ENCODE measurements at regions not wholly inside any gene's neighbourhood (a gene's known extent, or its start where the extent isn't known, plus 50 kb on each side); places are given as distances from the start of the nearest gene placed in this dataset.

GRCh38 chr10:3290550-3290949 lies 118.0 kb upstream of the PITRM1 start:
- no peak for DNase-seq

DNA sequence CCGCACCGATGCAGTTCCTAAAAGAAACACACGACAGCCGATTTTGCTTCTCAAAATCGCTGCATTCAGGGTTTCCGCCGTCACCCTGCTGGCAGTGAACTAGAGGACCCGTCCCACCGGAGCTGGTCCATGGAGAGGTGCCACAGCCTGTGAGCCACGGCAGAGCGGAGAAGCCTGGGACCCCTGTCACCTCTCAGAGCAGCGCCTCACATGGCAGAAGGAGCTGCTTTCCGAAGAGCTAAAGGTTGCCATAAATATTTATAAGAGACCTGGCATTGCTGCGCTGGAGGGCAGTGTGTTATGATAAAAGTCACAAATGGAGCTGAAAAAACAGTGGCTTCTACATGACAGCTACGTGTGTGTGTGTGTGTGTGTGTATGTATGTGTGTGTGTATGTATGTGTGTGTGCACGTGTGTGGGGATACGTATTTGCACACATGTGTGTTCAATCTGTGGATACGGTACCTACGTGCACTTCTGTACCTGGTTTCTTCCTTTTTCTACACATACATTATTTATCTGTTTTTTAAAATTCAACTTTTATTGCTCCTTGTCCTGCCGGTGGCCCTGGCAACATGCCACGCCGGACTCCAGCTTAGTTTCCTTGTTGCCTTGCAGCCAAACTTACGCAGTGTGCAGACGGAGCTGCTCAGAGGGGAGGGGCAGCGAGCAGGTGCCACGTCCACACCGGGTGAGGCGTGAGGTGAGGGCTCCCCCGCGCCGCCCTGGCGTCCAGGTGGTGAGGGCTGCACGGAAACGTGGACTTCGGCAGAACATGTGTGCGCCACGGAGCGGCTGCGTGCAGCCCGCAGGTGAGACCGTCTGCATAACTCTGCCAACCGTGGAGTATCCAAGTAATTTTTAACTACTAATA lies 115.2 kb upstream of the PITRM1 start:
- no peak for DNase-seq

DNA sequence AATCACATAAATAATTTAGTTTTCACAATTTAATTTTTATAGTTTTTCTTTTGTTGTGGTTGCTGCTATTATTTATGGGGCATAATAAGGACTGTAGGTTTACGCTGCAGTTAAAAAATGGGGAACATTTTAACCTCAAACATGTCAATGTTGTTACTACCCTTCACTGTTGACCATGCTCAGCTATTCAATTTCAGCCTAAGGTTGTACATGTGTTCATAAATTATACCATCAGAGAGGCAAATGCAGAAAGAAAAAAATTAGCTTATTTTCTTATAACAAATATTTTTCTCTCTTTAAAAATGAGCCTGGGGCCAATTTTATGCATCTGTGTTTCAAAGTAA lies 110.1 kb upstream of the PITRM1 start:
- no peak for DNase-seq

DNA sequence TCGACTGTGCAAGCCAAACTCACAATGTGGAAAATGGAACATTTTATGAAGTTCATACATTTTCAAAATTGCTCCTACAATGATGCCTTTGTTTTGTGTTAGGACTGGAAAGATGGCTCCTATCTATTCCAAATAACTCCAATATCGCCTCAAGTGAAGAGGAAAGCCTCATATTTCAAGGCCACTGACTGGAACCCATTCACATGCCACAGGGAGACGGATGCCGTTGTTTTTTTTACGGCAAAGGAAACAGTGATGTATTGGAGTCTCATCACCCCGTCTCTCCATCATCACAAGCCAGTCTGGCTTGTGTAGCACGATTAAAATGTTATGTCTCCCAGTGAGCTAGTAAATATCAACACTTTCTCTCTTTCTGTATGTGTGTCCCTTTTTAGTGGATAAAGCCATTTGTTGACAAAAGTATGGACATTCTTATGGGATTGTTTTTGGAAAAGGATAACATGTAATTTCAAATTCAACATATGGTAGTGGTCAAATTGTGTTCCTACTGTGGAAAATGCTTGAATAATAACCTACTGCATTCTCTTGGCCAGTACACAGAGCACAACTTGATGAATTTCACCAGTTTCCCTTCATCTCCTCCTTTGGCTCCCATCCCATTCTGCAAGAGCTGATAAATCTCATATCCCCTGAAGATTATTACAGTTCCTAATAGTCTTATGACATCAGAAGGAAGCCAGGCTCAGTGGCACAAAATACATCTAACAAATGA lies 109.5 kb upstream of the PITRM1 start:
- DNase-seq = no peak

GRCh38 chr10:3278771-3279170 lies 106.2 kb upstream of the PITRM1 start:
- DNase-seq = no peak

GRCh38 chr10:3277566-3277965 lies 105.0 kb upstream of the PITRM1 start:
- DNase-seq = no peak

- DNase-seq = no peak
Observed at GRCh38 chr10:3274414-3274813, 101.8 kb upstream of the PITRM1 start.

- DNase-seq = no peak
Observed at GRCh38 chr10:3273966-3274365, 101.4 kb upstream of the PITRM1 start.

DNA sequence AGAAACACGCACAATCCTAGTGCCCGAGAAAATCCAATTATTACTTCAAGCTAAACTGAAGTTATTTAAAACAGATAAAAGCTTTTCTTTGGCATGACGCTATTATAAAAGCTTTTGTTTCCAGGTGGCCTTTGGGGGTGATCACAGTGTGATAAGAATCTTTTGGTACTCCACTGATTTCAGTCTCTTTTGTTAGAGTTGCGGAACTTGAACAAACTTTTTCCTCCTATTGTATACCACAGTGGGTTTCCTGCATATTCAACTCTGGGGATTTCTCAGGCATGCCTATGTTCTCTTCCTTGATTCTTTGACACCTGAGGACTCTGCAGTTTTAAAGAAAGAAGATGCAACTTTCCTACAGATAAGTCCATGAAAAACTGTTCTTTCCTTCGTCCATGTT lies 99.7 kb upstream of the PITRM1 start:
- DNase-seq = no peak

DNA sequence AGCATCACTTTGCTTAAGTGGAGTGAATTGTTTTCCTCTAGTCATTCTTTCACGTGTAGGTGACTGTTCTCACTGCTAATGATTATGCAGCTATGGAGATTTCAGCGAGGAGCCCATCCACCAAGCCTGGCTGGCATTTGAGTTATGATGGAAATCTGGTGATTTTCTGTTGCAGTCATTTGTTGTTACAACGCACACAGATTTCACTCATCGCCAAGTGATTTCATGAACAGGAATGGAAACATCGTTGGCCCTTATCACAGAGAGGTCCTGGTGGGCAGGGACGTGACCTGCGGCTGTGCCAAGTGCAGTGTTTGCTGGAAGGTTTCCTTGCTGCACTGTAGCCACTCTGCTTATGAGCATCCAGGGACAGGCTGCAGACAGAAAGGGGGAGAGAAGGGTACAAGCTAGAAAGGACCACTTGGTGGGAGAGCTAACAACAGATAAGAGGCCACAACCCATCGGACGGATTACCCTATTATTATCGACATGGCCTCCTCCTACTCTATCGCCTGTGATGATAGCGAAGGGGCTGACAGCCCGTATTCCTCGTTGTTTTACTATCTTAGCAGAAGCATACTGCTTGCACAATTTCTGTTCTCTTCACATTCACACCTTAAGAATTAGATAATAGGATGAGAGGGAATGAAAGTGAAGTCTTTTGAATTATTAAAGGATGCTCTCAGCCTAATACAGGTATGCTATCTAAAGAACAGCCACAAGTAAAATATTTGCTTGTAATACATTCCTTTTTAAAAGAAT lies 99.0 kb upstream of the PITRM1 start:
- no peak for DNase-seq

GRCh38 chr10:3270577-3271316 lies 98.2 kb upstream of the PITRM1 start:
- DNase-seq = no peak

GRCh38 chr10:3268025-3268424 lies 95.4 kb upstream of the PITRM1 start:
- DNase-seq = no peak

- DNase-seq = no peak
Observed at GRCh38 chr10:3265088-3265487, 92.5 kb upstream of the PITRM1 start.

GRCh38 chr10:3264161-3264761 lies 91.7 kb upstream of the PITRM1 start:
- DNase-seq = no peak

DNA sequence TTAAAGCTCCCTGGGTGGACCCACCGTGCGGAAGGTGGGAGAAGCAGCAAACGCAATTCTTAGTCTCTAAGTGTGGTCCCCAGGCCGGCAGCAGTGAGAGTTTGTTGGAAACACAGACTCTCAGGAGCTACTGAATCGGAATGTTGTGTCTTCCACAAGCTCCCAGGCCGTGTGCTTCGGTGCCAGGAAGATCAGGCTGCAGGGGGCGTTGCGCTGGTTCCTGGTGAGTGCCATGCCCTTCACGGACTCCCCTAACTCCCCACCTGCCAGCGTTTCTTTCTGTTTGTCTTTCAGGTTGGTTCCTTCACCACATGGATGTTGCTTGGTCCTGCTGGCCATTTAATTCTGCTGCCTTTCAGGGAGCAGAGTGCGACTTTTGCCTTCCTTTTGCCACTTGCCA lies 91.2 kb upstream of the PITRM1 start:
- no peak for DNase-seq

- no peak for DNase-seq
Observed at GRCh38 chr10:3263082-3263481, 90.5 kb upstream of the PITRM1 start.

- DNase-seq = no peak
Observed at GRCh38 chr10:3261921-3262320, 89.3 kb upstream of the PITRM1 start.

DNA sequence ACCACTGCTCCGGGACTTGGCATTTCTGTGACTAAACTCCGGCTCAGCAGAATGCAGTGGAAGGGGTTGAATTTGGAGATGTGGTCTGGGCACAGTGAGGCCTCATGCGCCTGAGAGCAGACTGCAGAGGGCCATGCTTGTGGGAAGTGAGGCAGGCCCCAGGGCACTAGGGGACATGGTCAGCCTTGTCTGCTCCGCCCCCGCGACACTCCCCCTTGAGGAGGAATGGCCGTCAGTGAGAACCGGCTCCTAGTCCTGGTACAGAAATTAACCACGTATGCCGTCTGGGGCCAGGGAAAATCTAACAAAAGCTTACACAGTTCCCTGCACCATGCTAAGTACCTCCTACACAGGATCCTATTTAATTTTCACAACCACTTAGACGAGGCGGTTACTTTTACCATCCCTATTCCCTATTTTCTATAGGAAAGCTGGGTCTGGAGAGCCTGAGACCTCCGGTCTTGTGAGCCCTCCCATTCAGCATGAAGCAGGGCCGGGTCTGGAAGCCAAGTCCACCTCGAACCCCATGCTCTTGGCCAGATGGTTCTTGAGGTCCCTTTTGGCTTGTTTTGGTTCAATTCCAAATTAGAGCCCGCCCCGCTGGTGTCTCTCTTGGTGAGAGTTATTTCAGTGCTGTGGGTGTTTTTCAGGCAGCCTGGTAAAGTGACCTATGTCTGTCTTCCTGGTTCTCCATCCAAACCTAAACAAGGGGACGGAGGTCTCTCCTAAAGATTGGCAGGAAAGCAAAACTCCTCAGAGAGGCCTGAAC lies 87.7 kb upstream of the PITRM1 start:
- no peak for DNase-seq

DNA sequence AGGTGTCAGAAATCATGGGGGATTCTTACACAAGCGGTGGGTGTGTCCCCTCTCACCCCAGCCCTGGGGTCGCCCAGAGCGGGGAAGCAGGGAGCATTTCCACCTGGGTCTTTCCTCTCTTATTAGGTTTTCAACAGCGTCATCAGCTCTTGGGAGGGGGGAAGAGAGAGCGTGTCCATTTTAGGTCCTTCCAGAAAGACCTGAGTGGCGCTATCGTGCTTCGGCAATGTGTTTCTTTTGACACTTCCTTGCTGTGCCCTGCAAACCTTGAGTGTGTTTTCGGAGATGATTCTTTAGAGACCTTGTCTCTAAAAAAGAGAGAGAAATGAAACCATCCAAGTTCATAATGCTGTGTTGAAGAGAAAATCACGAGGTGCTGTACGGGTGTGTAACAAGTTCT lies 86.9 kb upstream of the PITRM1 start:
- DNase-seq = no peak

GRCh38 chr10:3258394-3258793 lies 85.8 kb upstream of the PITRM1 start:
- no peak for DNase-seq

DNA sequence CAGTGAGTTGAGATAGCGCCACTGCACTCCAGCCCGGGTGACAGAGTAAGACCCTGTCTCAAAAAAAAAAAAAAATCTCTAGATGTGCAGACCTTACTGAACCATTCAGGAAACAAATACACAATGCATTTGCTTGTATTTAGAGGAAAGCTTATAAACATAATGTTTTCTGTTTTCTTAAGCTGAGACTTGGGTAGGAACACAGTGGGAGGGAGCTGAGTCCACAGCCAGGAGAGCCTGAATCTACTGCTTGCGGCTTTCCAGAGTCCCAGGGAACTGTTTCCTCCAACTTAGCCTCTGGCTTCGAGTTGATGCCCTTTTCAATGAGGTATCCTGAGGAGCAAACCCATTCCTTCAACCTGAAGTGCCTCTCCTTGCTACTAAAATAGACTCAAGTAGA lies 83.0 kb upstream of the PITRM1 start:
- DNase-seq = no peak

- no peak for DNase-seq
Observed at GRCh38 chr10:3255075-3255474, 82.5 kb upstream of the PITRM1 start.

Measured in central memory CD4-positive, alpha-beta T cell (primary cell).